Pulmonary artery endothelial cell (primary cell): ENCODE measurements at regions not wholly inside any gene's neighbourhood (a gene's known extent, or its start where the extent isn't known, plus 50 kb on each side); places are given as distances from the start of the nearest gene placed in this dataset.
"Not testable (repeated sequence)": the region's sequence is repeated elsewhere in the genome, so short reads cannot be mapped to it uniquely, and the experiment has no call there.

Experiments
- DNase-seq: peaks from one replicate; pipeline ENCODE4 v3.0.0-alpha.2; 2011; ENCODE audit warnings: low read depth, low spot score

DNA sequence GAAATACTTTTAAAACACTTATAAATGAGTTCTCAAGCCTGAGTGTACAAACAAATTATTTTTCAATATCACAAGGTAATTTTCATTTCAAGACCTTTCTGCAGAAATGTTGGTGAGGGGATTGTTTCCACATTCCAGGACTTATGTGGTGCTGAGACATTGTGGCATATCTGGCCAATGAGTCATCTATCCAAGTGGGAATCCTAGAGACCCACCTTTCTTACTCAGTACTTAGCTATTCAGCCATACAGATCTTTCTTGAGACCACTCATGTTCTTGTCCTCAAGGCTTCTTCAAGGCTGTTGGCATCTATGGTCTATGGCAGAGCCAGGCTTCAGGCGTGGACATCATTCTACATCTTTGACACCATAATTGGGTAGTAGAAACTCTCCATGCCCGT lies 225.4 kb downstream of the DKK1 start:
- peak; percentile 1 for DNase-seq

GRCh38 chr10:52540479-52540984 lies 226.5 kb downstream of the DKK1 start:
- no peak for DNase-seq

DNA sequence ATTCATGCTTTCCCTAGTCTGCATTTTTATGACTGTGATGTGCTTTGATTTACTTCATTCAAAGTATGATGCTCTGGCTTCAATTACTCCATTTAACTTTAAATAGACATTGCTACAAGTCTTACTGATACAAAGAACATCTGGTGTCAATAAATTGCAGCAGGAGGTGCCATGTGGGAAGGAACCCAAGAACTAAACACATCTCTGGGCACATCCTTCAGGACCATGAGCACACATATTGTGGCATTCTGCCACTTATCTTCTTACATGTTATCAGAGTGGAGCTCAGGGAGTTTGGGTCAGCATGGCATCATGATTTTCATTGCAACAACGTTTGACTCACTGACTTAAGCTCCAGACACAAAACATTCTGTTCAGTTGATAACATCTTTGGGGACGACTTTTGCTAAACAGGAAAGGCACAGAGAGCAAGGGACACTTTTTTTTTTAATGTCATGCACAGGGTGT lies 227.0 kb downstream of the DKK1 start:
- no peak for DNase-seq

GRCh38 chr10:52542906-52543305 lies 228.8 kb downstream of the DKK1 start:
- no peak for DNase-seq

- DNase-seq = no peak
These were observed 221.5 kb downstream of the MBL2 start for GRCh38 chr10:52551046-52551445.

GRCh38 chr10:52558090-52558489 lies 214.5 kb downstream of the MBL2 start:
- DNase-seq = no peak

DNA sequence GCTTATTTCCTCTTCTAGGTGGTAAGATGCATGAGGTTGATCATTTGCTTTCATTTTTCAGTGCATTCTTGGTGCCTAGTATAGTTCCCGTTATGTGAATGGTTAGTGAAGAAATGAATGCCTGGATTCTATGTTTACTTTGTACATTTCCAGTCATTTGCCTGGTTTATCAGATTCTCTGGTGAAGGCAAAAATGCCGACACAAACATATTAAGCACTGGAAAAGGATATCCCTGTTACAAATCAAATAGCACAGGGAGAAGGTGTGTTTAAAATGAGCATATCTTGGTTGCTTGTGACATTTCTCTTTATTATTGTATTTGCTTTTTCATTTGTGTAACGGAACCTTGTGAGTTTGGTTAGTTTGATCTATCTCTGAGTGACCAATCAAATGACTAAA lies 211.3 kb downstream of the MBL2 start:
- DNase-seq = no peak

- DNase-seq = no peak
These were observed 209.2 kb downstream of the MBL2 start for GRCh38 chr10:52563360-52563759.

DNA sequence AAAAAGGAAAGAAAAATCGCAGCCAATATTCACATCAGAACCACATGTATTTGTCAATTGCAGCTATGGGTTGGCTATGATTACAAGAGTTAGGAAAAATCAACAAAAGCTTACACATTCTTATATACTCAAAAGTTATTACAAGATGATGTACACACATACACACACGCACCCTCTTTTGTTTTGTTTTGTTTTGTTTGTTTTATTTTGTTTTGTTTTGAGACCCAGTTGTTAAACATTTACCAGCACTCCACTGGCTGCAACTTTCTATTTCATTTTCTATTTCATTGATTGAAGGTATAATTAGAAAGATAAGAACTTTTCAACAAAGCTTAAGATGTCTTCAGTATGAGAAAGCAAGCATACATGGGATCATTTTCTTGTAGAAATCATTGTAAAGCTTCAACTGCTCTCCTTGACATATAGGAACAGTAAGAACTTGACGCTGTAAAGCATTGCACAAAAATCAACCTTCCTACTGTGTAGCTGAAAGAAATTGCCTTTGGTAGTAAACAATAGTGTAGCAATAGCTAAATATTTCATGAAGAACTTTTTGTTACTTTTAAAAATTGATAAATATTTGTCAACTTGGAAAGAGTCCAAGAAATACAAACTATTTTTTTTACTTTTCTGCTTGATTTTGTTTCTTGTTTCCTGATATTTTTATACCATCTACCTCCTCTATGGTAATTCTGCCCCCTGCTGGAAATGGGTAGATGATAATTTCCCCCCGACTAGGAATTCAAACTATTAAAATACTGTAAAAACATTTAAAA lies 205.9 kb downstream of the MBL2 start:
- peak; percentile 27 for DNase-seq

DNA sequence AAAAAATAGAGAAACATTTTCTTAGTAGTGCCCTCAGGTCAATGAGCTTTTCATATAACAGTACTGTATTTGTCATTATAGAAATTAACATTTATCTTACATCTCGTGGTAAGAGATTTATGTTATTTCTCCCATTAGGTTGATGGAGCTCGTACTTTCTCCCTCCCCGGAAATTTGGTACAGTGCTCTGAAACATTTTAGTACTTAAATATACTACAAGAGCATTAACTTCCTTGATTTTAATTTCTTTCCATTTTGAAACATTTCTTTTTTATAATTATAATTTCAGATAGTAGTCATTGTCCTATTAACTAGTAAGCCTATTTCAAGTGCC lies 205.4 kb downstream of the MBL2 start:
- DNase-seq = no peak

DNA sequence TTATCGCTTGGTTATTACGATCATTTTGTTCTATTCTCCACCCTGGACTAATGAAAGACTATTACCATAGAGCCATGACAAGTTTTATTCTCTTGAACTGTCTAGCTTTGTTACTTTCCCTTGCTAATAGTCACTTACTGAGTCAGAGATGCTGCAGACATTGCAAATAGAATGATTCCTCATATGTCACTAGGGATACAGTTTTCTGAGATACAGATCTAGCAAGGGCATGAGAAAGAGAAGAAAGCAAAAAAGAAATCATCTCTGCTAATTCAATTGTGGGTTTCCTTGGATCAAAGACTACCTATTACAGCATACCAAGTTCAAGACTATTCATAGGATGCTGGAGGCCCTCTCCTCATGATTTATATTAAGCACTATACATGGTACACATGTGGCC lies 204.3 kb downstream of the MBL2 start:
- DNase-seq = no peak

GRCh38 chr10:52570490-52570889 lies 202.1 kb downstream of the MBL2 start:
- DNase-seq = no peak

DNA sequence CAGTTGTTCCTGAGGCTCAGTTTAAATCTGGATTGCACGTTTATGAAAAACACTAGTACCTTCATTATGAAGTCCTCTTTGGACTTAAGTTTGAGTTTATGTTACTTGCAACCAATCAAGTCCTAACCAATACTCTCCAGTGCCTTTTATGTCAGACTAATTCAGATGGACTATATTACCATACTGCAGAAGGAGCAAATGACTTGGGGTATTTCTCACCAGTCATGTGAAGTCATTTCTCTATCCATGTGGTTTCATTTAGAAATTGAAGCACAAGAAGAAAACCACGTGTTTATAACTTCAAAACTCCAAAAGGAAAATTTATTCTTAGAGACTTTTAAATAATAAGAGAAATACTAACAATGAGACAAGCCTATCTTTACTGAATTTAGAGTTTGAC lies 201.6 kb downstream of the MBL2 start:
- no peak for DNase-seq

- DNase-seq = no peak
These were observed 200.9 kb downstream of the MBL2 start for GRCh38 chr10:52571516-52572182.

GRCh38 chr10:52573347-52573746 lies 199.2 kb downstream of the MBL2 start:
- no peak for DNase-seq

GRCh38 chr10:52574697-52575096 lies 197.9 kb downstream of the MBL2 start:
- no peak for DNase-seq

- DNase-seq = no peak
These were observed 195.5 kb downstream of the MBL2 start for GRCh38 chr10:52577047-52577446.

DNA sequence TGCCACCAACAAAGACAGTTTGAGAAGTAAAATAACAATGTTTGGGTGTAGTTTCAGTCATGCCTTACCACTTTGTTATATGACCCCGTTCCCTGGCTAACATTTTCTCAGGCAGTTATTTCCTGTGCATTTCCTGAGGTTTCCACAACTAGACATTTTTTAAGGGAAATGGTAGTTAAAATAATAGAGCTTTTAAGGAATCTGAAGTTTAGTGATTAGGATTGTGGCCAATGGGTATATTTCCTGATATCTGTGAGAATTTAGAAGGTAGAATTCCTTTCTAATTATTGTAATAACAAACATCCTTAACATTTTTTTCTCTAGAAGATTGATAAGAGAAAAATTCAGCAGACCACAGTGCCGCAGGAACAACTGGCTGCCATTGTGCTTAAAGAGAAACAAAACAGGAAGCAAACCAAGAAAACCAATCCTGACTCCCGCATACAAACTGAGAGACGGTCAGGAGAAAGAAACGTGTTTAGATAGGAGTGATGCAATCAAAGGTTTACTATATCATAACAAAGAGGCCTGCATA lies 193.6 kb downstream of the MBL2 start:
- DNase-seq = peak; percentile 91

- not testable (repeated sequence) for DNase-seq
These were observed 190.9 kb downstream of the MBL2 start for GRCh38 chr10:52581636-52582035.

GRCh38 chr10:52583336-52583735 lies 189.2 kb downstream of the MBL2 start:
- no peak for DNase-seq

- DNase-seq = no peak
These were observed 185.9 kb downstream of the MBL2 start for GRCh38 chr10:52586710-52587109.

DNA sequence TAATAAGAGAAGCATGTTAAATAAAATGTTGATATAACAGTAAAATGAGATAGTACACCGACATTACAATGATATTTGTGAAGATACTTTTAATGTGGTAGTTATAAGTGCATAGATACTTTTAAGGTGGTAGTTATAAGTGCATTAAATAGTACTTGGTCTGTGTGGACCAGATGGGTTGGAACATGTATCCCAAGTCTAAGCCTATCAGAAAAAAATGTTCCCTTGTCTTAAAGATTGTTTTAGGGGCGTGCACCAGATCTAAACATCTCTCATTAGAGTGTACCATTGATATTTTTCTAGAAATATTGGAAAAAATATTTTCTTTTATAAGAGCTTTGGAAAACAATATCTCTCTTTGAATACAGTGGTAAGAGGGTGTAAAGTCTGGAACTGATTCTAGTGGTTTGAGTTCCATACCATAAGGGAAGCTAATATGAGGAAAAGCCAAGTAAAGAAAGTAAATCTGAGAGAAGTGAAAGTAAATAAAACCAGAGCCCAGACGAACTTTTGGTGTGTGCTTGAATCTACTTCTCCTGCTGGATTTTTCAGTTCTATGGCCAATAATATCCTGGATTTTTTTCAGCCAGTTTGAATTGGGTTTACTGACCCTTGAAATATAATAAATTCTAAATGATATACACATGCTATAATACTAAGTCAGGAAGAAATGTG lies 175.3 kb downstream of the MBL2 start:
- DNase-seq = no peak
